HEK293 (cell line): ENCODE measurements at regions not wholly inside any gene's neighbourhood (a gene's known extent, or its start where the extent isn't known, plus 50 kb on each side); places are given as distances from the start of the nearest gene placed in this dataset.
"Not testable (repeated sequence)": the region's sequence is repeated elsewhere in the genome, so short reads cannot be mapped to it uniquely, and the experiment has no call there.

ENCODE experiments used
- YY1 ChIP-seq: fragments of 450-650 bp; formaldehyde crosslinking; IDR thresholded peaks from 2 replicates; pipeline ENCODE4 v1.5.1; 2018; ENCODE audit warnings: missing biosample characterization, missing genetic modification characterization
- ZFP3 ChIP-seq: fragments of 450-650 bp; formaldehyde crosslinking; IDR thresholded peaks from 2 replicates; pipeline ENCODE4 v1.5.1; 2016; ENCODE audit warnings: low read depth, missing biosample characterization, missing genetic modification characterization
- ZFP37 ChIP-seq: fragments of 450-650 bp; formaldehyde crosslinking; IDR thresholded peaks from 2 replicates; pipeline ENCODE4 v1.5.1; 2016; ENCODE audit warnings: missing biosample characterization, missing genetic modification characterization
- TF ChIP-seq, protein P1 (sequence below): fragments of 450-650 bp; formaldehyde crosslinking; IDR thresholded peaks from 2 replicates; pipeline ENCODE4 v1.5.1; 2016; ENCODE audit warnings: missing biosample characterization, missing genetic modification characterization
- TF ChIP-seq, protein P2 (sequence below): sonication (generic); formaldehyde crosslinking; IDR thresholded peaks from 2 replicates; pipeline ENCODE4 v1.8.1; 2022; ENCODE audit warnings: mild to moderate bottlenecking, moderate library complexity, missing genetic modification reagents
- TF ChIP-seq, protein P3 (sequence below): fragments of 450-650 bp; IDR thresholded peaks from 2 replicates; pipeline ENCODE4 v1.5.1; 2018; ENCODE audit warnings: missing biosample characterization, missing genetic modification characterization
- TF ChIP-seq, protein P4 (sequence below): fragments of 450-650 bp; formaldehyde crosslinking; IDR thresholded peaks from 2 replicates; pipeline ENCODE4 v1.5.1; 2016; ENCODE audit warnings: missing biosample characterization, missing genetic modification characterization

DNA sequence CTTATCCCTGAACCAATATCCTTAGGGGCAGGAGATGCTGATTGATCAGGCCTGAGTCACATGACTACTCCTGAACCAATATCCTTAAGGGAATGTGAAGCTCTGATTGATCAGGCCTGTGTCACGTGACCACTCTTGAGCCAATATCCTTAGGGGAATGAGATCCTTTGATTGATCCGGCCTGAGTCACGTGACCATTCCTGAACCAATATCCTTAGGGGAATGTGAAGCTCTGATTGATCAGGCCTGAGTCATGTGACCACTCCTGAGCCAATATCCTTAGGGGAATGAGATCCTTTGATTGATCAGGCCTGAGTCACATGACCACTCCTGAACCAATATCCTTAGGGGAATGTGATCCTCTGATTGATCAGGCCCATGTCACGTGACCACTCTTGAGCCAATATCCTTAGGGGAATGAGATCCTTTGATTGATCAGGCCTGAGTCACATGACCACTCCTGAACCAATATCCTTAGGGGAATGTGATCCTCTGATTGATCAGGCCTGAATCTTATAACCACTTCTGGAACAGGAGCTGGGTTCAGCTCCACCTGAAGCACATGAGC lies 100.6 kb upstream of the TMEM132D start:
- TF ChIP-seq, protein P1, sequence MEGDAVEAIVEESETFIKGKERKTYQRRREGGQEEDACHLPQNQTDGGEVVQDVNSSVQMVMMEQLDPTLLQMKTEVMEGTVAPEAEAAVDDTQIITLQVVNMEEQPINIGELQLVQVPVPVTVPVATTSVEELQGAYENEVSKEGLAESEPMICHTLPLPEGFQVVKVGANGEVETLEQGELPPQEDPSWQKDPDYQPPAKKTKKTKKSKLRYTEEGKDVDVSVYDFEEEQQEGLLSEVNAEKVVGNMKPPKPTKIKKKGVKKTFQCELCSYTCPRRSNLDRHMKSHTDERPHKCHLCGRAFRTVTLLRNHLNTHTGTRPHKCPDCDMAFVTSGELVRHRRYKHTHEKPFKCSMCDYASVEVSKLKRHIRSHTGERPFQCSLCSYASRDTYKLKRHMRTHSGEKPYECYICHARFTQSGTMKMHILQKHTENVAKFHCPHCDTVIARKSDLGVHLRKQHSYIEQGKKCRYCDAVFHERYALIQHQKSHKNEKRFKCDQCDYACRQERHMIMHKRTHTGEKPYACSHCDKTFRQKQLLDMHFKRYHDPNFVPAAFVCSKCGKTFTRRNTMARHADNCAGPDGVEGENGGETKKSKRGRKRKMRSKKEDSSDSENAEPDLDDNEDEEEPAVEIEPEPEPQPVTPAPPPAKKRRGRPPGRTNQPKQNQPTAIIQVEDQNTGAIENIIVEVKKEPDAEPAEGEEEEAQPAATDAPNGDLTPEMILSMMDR (tag by site-specific recombination): not testable (repeated sequence)
- not testable (repeated sequence) for TF ChIP-seq YY1; ZFP3 (tag by site-specific recombination); ZFP37
- TF ChIP-seq, protein P2, sequence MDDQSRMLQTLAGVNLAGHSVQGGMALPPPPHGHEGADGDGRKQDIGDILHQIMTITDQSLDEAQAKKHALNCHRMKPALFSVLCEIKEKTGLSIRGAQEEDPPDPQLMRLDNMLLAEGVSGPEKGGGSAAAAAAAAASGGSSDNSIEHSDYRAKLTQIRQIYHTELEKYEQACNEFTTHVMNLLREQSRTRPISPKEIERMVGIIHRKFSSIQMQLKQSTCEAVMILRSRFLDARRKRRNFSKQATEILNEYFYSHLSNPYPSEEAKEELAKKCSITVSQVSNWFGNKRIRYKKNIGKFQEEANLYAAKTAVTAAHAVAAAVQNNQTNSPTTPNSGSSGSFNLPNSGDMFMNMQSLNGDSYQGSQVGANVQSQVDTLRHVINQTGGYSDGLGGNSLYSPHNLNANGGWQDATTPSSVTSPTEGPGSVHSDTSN (CRISPR knock-in tag): not testable (repeated sequence)
- TF ChIP-seq, protein P3, sequence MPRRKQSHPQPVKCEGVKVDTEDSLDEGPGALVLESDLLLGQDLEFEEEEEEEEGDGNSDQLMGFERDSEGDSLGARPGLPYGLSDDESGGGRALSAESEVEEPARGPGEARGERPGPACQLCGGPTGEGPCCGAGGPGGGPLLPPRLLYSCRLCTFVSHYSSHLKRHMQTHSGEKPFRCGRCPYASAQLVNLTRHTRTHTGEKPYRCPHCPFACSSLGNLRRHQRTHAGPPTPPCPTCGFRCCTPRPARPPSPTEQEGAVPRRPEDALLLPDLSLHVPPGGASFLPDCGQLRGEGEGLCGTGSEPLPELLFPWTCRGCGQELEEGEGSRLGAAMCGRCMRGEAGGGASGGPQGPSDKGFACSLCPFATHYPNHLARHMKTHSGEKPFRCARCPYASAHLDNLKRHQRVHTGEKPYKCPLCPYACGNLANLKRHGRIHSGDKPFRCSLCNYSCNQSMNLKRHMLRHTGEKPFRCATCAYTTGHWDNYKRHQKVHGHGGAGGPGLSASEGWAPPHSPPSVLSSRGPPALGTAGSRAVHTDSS (tag by site-specific recombination): not testable (repeated sequence)
- TF ChIP-seq, protein P4, sequence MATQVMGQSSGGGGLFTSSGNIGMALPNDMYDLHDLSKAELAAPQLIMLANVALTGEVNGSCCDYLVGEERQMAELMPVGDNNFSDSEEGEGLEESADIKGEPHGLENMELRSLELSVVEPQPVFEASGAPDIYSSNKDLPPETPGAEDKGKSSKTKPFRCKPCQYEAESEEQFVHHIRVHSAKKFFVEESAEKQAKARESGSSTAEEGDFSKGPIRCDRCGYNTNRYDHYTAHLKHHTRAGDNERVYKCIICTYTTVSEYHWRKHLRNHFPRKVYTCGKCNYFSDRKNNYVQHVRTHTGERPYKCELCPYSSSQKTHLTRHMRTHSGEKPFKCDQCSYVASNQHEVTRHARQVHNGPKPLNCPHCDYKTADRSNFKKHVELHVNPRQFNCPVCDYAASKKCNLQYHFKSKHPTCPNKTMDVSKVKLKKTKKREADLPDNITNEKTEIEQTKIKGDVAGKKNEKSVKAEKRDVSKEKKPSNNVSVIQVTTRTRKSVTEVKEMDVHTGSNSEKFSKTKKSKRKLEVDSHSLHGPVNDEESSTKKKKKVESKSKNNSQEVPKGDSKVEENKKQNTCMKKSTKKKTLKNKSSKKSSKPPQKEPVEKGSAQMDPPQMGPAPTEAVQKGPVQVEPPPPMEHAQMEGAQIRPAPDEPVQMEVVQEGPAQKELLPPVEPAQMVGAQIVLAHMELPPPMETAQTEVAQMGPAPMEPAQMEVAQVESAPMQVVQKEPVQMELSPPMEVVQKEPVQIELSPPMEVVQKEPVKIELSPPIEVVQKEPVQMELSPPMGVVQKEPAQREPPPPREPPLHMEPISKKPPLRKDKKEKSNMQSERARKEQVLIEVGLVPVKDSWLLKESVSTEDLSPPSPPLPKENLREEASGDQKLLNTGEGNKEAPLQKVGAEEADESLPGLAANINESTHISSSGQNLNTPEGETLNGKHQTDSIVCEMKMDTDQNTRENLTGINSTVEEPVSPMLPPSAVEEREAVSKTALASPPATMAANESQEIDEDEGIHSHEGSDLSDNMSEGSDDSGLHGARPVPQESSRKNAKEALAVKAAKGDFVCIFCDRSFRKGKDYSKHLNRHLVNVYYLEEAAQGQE (tag by site-specific recombination): not testable (repeated sequence)
